Adrenal gland (tissue), 9 donors: ENCODE measurements at regions not wholly inside any gene's neighbourhood (a gene's known extent, or its start where the extent isn't known, plus 50 kb on each side); places are given as distances from the start of the nearest gene placed in this dataset.
"Not testable (repeated sequence)": the region's sequence is repeated elsewhere in the genome, so short reads cannot be mapped to it uniquely, and the experiment has no call there.

ENCODE experiments used
- DNase-seq, 7 donors: peaks; one replicate each; pipeline ENCODE4 v3.0.0-alpha.2; 2019 to 2020
- H3K27ac ChIP-seq, 5 donors: fragments of 200-600 bp; sonication (generic) in 4 of 5; 1 replicate in 3 of 5; 2 replicates in 2 of 5; pipeline versions ENCODE4 v1.5.1 to v1.8.0; 2016 to 2020; ENCODE audit warnings: mild to moderate bottlenecking in 1 of 5
- H3K27me3 ChIP-seq: fragments of 200-600 bp; 2 replicates; pipeline ENCODE4 v1.8.0; 2021
- H3K36me3 ChIP-seq, 2 donors: fragments of 200-600 bp; replicated peaks in 1 of 2; 1 replicate in 1 of 2; 2 replicates in 1 of 2; pipeline versions ENCODE4 v1.5.1 to v1.8.0; 2018 to 2022
- H3K4me1 ChIP-seq, 2 donors: fragments of 200-600 bp; replicated peaks in 1 of 2; 1 replicate in 1 of 2; 2 replicates in 1 of 2; pipeline versions ENCODE4 v1.5.1 to v1.8.0; 2018 to 2021
- H3K4me3 ChIP-seq, 4 donors: fragments of 200-600 bp; sonication (generic) in 3 of 4; one replicate each; pipeline ENCODE4 v1.5.1; 2016 to 2018
- H3K9me3 ChIP-seq, 3 donors: fragments of 200-600 bp; sonication (generic) in 1 of 3; replicated peaks in 1 of 3; 1 replicate in 2 of 3; 2 replicates in 1 of 3; pipeline versions ENCODE4 v1.5.1 to v1.8.0; 2016 to 2021
- CTCF ChIP-seq, 6 experiments: fragments of 450-650 bp in 4 of 6; fragments of 200-600 bp in 2 of 6; sonication (generic) in 1 of 6; IDR thresholded peaks; 1 replicate in 5 of 6; 2 replicates in 1 of 6; pipeline versions ENCODE4 v1.5.1 to v1.8.0; 2016 to 2021; ENCODE audit warnings: antibody characterized with exemption in 6 of 6, mild to moderate bottlenecking in 2 of 6, moderate library complexity in 1 of 6
- POLR2A ChIP-seq, 2 donors: fragments of 450-650 bp; IDR thresholded peaks; one replicate each; pipeline ENCODE4 v1.6.1; 2017; ENCODE audit warnings: antibody characterized with exemption in 2 of 2, mild to moderate bottlenecking in 2 of 2, moderate library complexity in 1 of 2
- WGBS, 4 donors: extraction: QIAGEN DNeasy Blood & Tissue Kit in 2 of 4; methylation state at CpG; one replicate each; pipeline versions ENCODE4 v1.1.5 to v1.1.7; 2013 to 2017; 5-methylcytosine and 5-hydroxymethylcytosine counted together
- intact Hi-C, 2 donors: fragments of 100-400 bp; cut with DNase I; formaldehyde crosslinking; loops; one replicate each; pipeline versions ENCODE4 v1.14.1 to v1.15.0; 2022 to 2023
- donor health status: healthy with polysubstance abuse.
- donor health status: Bipolar disorder and iron deficiency.
- donor health status: DM: yes; HTN: yes; CAD: no.
- donor health status: DM: no; HTN: no; CAD: no.
- donor health status: DM: no; HTN: no; CAD: no.

DNA sequence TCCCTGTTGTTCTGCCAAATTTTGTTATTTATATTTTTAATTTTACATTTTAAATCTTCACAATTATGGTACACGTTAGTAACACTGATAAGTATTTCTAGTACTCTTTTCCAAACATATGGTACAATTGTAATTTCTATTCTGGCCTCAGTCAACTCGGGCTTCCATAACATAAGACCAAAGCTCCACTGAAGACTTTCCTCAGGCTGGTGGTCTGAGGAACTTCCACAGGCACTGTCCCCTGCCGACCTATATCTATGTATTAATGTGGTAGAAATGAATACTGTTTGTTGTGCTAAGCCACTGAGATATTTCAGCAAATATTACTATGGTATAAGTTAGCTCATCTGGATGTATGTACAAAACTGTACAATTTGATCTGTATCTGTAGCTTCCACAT, 407.6 kb upstream of the ZNF804A start:
- no peak for TF ChIP-seq CTCF (IDR thresholded peaks at IDR 0.05)
- TF ChIP-seq POLR2A (IDR thresholded peaks at IDR 0.05), result no peak
- WGBS, 4 donors, result 61 to 71% (median 68%) methylated on average over 3 of the region's 3 CpGs
- no peak overlapping the region for H3K27ac ChIP-seq
- no peaks in the 10 kb centered on the region for H3K4me1 ChIP-seq
- no peaks in the 10 kb centered on the region for H3K36me3 ChIP-seq
- no peak for DNase-seq
- no peaks in the 10 kb centered on the region for H3K9me3 ChIP-seq
- intact Hi-C loops, result no loop called here
- no peak overlapping the region for H3K4me3 ChIP-seq
- H3K27me3 ChIP-seq, result no peaks in the 10 kb centered on the region

DNA sequence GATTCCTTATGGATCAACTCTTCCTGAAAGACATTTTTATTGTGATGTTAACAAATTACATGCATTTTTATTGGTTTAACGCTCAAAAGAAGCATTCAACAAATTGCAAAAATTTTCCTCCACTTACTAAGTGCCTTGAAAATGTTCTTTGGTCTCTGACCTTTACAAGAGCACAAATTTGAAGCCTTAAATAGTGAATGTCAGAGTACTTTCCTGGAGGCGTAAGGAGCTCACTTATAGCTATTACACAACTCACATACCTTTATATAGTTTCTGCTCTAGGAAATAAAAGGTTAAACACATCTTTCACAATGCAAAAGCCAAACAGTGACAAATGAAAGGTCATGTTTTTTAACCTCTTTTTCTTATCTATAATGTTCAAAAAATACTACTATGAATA, 405.7 kb upstream of the ZNF804A start:
- H3K9me3 ChIP-seq, result no peaks in the 10 kb centered on the region
- no peaks in the 10 kb centered on the region for H3K4me1 ChIP-seq
- intact Hi-C loops, result no loop called here
- H3K36me3 ChIP-seq, result no peaks in the 10 kb centered on the region
- no peak overlapping the region for H3K4me3 ChIP-seq
- TF ChIP-seq POLR2A (IDR thresholded peaks at IDR 0.05) (no peak), CTCF (IDR thresholded peaks at IDR 0.05) (no peak)
- DNase-seq, result no peak
- no peak overlapping the region for H3K27ac ChIP-seq
- 60 to 79% (median 72%) methylated on average over 2 of the region's 2 CpGs for WGBS, 4 donors
- no peaks in the 10 kb centered on the region for H3K27me3 ChIP-seq

DNA sequence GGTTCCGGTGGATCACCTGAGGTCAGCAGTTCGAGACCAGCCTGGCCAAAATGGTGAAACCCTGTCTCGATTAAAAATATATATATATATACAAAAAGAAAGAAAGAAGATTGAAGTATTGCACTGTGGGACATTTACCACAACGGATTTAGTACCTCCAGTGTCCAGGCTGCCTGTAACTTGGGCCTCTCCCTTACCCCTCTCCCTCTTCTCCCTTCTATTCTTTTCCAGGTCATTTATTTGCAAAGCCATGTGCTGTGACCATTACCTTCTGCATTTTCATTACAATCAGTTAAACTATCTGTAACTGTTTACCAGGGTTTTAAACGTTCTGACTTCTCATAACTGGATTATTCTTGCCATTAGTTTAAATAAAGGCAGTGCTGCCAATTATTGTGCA, 400.9 kb upstream of the ZNF804A start:
- intact Hi-C loops, result no loop called here
- Histone ChIP-seq H3K27me3 (no peaks in the 10 kb centered on the region), H3K27ac (no peak overlapping the region), H3K4me3 (no peak overlapping the region), H3K9me3 (no peaks in the 10 kb centered on the region), H3K36me3 (no peaks in the 10 kb centered on the region), H3K4me1 (no peaks in the 10 kb centered on the region)
- WGBS, 4 donors, result 60 to 70% (median 65%) methylated on average over 5 of the region's 5 CpGs
- no peak for DNase-seq
- no peak for TF ChIP-seq POLR2A (IDR thresholded peaks at IDR 0.05)
- TF ChIP-seq CTCF (IDR thresholded peaks at IDR 0.05), result no peak

DNA sequence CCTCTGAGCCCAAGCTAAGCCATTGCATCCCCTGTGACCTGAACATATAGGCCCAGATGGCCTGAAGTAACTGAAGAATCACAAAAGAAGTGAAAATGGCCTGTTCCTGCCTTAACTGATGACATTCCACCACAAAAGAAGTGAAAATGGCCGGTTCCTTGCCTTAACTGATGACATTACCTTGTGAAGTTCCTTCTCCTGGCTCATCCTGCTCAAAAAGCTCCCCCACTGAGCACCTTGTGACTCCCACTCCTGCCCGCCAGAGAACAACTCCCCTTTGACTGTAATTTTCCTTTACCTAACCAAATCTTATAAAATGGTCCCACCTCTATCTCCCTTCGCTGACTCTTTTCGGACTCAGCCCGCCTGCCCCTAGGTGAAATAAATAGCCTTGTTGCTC, 399.5 kb upstream of the ZNF804A start:
- H3K27ac ChIP-seq, DNase-seq, H3K4me1 ChIP-seq, H3K27me3 ChIP-seq, intact Hi-C loops, H3K4me3 ChIP-seq, H3K36me3 ChIP-seq, H3K9me3 ChIP-seq: not testable (repeated sequence)
- 78 to 92% (median 82%) methylated on average over 5 of the region's 5 CpGs for whole genome bisulfite sequencing, 4 donors

DNA sequence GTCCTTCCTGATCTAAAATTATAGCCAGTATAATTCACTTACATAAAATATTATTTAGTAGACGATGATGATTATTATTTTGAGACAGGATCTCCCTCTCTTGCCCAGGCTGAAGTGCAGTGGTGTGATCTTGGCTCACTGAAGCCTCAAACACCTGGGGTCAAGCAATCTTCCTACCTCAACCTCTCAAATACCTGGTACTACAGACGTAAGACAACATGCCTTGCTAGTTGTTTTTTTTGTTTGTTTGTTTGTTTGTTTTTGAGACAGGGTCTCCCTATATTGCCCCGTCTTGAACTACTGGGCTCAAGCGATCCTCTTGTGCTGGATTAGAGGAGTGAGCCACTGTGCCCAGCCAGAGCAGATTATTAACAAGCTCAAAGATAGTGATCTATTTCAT, 399.1 kb upstream of the ZNF804A start:
- no peaks in the 10 kb centered on the region for H3K36me3 ChIP-seq
- intact Hi-C loops, result no loop called here
- H3K4me3 ChIP-seq, result no peak overlapping the region
- no peak overlapping the region for H3K27ac ChIP-seq
- TF ChIP-seq CTCF (IDR thresholded peaks at IDR 0.05) (no peak), POLR2A (IDR thresholded peaks at IDR 0.05) (no peak)
- 79 to 86% (median 83%) methylated on average over 4 of the region's 4 CpGs for WGBS, 4 donors
- H3K27me3 ChIP-seq, result no peaks in the 10 kb centered on the region
- no peak for DNase-seq
- no peaks in the 10 kb centered on the region for H3K9me3 ChIP-seq
- no peaks in the 10 kb centered on the region for H3K4me1 ChIP-seq
